ENCODE measurements at regions not wholly inside any gene's neighbourhood (a gene's known extent, or its start where the extent isn't known, plus 50 kb on each side); places are given as distances from the start of the nearest gene placed in this dataset.

- TF ChIP-seq CTCF (IDR thresholded peaks at IDR 0.05) (no peak), POLR2A (IDR thresholded peaks at IDR 0.05) (no peak)
These were observed 1018.5 kb downstream of the ADGRL2 start for GRCh38 chr1:82819234-82819633.

Data from uterus (tissue), 2 donors.